GM19463 (cell line): ENCODE measurements at regions not wholly inside any gene's neighbourhood (a gene's known extent, or its start where the extent isn't known, plus 50 kb on each side); places are given as distances from the start of the nearest gene placed in this dataset.
A peak's percentile ranks its signal among the peaks of the same experiment; 100 is the strongest.
"Not testable (repeated sequence)": the region's sequence is repeated elsewhere in the genome, so short reads cannot be mapped to it uniquely, and the experiment has no call there.

Experiments used
- ATAC-seq: cut with Tn5 transposase; IDR thresholded peaks from one replicate; pipeline ENCODE4 v1.9.1; 2021; ENCODE audit warnings: mild to moderate bottlenecking, moderate library complexity; ENCODE audit not compliant: unreplicated experiment

- ATAC-seq: no peak
Observed at GRCh38 chr5:54825005-54825404, 160.4 kb downstream of the ESM1 start.

- ATAC-seq: no peak
Observed at GRCh38 chr5:54823006-54823405, 162.4 kb downstream of the ESM1 start.

DNA sequence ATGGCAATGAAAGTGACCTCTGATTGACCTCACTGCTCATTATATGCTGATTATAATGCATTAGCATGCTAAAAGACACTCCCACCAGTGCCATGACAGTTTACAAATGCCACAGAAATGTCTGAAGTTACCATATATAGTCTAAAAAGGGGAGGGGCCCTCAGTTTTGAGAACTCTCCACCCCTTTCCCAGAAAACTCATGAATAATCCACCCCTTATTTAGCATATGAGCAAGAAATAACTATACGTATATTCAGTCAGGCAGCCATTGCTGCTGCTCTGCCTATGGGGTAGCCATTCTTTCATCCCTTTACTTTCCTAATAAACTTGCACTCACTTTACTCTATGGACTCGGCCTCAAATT is 163.1 kb downstream of the ESM1 start:
- no peak for ATAC-seq

GRCh38 chr5:54821445-54822323 is 163.7 kb downstream of the ESM1 start:
- ATAC-seq: no peak

DNA sequence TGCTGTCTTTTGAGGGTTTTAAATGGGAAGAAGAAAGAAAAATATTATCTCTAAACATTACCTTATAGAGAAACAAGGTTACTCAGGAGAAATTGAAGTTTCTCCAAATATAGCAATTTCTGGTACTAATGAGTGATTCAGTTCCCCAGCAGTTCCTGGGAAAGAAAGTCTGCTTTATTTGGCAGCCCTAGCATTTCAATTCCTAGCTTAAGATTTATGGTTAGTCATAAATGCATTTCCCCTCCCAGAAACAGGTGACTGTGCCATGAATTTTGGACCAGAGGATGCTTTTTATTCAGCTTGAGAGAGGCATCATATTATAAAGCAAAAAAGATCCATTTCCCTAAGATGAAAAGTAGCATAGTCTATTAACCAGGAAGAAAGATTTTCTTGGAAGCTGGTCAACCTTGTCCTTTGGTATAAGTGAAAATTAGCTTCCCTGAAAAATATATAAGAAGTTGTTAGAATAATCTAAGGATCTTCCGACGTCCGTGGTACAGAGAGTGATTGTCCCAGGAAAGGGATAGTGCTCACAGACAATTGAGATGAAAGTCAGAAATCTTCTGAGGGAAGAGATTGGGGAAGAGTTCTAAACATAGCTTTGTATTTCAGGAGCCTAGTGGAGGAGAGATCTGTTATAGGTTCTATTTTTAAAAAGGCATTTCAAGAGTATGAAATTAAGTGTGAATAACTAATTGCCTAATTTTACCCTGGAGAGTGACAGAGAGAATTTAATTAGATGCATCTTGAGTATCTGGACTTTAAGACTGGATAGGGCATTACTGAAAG is 164.9 kb downstream of the ESM1 start:
- no peak for ATAC-seq

DNA sequence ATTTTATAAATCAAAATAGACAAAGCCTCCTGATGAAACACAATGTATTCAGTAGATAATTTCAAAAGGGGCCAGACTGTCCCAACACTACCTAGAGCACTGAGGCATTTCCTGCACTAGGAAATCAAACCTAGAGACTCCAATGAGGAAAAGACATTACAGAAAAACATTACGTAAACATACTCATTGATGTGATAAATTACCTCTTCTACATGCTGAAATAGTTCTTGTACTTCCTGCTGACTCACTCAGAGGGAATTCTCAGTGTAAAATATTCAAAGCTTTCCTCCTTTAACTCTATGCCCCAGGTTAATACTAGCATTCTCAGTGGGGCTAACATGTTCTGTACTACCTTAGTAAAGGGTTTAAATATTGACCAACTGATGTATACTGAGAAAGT is 178.0 kb downstream of the ESM1 start:
- ATAC-seq: no peak

GRCh38 chr5:54804521-54804920 is 180.9 kb downstream of the ESM1 start:
- ATAC-seq: no peak

DNA sequence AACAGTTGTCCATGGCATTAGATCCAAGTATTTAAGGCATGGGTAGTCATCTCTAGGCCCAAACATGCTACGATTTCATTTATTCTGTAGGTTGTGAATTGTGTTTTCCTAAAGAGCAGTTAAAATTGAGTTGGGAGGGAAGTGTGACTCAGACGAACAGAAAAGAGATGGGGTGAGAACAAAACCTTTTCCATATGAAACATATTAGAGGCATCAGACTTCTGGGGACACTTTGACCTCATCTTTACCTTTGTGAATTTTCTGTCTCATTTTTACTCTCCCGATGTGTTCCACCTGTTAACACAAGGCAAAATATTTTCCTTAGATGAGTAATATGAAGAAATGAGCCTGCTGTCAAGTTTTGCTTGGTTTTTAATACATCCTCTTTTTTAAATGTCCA is 181.3 kb downstream of the ESM1 start:
- no peak for ATAC-seq

DNA sequence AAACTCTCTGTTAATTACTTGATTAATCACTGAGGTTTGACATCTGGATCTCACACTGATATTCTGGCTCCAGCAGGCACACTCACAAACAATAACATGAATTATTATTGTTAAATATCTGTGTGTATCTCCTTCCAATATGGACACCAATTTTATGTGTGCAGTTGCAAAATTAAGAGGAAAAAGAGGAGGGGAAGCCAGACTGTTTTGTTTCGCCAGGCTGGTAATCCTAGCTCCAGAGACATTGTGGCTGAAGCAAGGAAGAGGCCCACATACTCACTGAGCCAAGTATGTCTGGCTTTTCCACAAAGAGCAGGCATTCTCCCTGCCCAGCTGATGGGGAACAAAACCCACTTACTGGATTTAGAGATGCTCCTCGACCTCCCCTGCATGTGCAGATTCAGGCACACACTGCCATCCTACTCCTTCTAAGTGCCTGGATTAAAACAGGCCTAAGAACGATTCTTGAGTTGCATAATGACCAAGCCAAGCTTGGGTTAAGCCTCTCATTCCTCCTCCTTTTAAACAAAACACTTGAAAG is 181.9 kb downstream of the ESM1 start:
- no peak for ATAC-seq

GRCh38 chr5:54799645-54800044 is 185.7 kb downstream of the ESM1 start:
- peak; percentile 63 for ATAC-seq

GRCh38 chr5:54795777-54796176 is 189.6 kb downstream of the ESM1 start:
- no peak for ATAC-seq

DNA sequence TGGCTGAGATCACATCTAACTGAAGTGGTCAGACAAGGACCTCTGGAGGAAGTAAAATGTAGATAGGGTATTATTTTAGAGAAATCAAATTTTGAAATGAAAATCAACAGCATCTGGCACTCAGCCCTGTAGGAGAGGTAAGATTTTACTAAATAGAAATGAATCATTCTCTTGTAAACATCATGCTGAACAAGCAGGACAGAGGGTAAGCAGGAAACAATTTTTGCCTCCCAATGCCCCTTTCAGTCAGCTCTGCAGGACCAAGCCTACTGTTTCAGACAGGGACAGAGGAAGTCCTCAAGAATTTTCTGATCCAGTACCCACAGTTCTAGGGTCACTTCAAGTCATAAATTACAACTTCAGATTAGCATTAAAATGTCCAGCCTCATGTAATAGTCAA is 190.1 kb downstream of the ESM1 start:
- ATAC-seq: no peak

DNA sequence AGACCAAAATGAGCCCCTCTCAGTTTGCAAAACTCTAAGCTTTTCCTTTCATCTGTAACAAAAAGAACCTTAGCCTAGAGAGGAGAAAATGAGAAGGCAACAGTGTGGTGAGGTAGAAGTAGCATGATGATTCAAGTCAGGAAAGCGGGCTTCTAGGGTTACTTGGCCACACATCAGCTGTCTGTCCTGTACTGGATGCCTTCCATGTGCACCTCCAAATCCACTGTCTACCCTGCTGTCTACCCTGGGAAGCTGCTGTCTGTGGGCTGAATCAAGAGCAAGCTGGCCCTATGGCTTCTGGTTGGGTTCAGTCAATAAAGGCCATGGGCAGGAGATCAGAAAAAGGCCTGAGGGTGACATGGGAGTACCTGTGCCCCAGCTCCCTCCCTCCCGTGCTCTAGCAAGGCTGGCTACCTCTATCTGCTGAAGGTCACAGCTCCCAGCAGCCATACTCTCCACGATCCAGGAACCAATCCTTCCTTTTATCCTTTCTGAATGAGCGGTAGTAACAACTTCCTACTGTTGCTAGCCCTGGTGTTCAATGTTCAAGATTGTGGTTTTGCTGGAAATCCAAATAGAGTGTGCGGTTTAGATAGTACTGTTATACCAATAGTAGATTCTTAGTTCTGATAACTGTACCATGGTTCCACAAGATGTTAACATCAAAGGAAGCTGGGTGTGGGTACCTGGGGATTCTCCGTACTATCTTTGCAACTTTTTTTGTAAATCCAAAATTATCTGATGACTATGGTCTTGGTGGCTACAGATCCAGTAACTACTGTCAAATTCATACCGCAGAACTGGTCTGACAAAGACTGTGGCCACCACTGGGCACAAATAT is 191.0 kb downstream of the ESM1 start:
- ATAC-seq: no peak

- no peak for ATAC-seq
Observed at GRCh38 chr5:54793468-54794134, 191.8 kb downstream of the ESM1 start.

DNA sequence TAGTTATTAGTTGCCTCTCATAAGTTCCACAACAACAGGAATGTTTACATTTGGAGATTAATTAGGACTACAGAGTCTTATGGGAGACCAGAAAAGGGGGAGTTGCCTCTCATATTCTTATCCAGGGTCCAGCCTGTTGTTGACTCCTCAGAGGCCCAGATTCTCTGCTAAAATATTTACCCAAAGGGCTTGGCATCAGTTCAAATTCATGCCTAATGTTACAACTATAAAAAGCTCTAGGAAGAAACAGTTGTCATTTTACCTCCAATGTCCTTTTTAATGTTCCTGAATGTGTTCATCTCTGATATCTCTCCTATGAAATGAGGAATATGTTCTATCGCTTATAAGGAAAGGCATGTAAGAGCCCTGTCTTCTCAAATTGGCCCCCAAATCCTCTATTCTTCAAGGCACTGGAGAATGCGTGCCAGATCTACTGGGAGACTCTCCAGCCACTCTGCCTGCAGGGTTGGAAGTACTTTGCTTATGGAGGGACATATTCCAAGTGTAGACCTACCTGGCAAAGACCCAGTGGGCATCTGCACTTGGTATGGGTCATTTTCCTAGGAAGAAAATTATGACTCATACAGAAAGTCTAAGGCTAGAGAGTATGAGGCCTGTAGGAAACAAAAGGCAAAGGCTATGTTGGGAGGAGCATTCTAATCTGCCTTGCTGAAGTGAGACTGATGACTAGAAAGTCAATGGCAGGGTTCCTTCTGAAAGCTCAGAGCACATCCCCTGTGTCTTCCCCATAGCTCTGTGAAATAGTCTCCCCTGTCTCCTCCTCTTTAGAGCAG is 192.6 kb downstream of the ESM1 start:
- ATAC-seq: no peak

GRCh38 chr5:54787910-54788309 is 197.5 kb downstream of the ESM1 start:
- ATAC-seq: not testable (repeated sequence)

DNA sequence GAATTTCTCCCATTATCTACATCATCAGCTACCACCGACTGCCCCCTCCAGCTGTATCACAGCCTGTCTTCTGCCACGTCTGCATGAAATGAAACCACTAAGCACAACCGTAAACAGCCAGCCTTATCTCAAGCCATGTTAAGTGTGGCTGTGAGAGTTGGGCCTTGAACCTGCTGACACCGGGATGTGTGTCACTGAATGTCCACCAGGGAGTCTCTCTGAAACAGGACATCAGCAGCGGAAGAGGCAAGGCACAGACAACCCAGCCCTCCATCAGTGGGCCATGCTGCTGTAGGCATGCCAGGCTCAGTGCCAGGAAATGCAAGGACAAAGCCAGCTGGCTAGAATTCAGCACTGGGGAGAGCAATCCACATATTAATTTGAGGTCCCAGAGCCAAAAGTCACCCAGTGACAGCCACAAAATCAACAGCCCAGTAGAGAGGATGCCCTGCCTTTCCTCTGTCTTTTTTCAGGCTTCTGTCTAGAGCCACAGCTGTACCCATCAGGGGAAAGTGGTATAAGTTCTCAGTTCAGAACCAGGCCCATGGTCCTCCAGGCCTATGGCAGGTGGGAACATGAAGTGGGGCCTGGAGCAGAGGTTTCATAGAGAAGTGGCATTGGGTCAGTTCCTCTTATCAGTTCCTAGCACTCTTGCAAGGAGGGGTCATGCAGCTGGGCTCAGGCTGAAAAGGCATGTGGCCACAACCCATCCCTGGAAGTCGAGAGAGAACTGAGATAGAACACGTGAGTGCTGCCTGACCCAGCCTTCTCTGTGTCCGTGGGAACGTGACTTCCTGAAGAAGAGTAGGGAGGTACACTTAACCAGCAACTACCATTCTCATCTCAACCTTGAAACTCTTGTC is 199.4 kb downstream of the ESM1 start:
- ATAC-seq: peak; percentile 60

GRCh38 chr5:54778783-54779182 is 206.6 kb downstream of the ESM1 start:
- no peak for ATAC-seq

DNA sequence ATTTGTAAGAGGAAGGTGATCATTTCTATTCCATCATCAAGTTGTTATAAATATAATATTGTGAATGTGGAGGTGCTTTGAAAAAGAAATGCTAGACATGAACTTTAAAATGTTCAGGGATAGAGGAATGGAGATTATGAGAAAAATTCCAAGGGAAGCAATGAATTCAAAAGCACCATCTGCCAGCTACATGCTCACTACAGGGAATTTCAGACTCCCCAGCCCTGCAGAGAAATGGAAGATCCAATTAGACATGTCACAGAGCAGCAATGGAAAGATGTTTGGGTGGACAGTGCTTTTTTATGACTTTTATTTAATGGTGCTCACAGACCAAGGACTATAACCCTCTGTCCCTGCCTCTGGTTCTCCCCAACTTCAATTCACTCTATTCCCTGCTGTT is 209.7 kb downstream of the ESM1 start:
- ATAC-seq: no peak
